Effector CD4-positive, alpha-beta T cell (primary cell): ENCODE measurements at regions not wholly inside any gene's neighbourhood (a gene's known extent, or its start where the extent isn't known, plus 50 kb on each side); places are given as distances from the start of the nearest gene placed in this dataset.

Experiments
- DNase-seq: peaks from one replicate; pipeline ENCODE4 v3.0.0-alpha.2; 2020

- no peak for DNase-seq
Observed at GRCh38 chr13:74707291-74707690, 573.1 kb upstream of the KLF12 start.

GRCh38 chr13:74706801-74707200 lies 572.6 kb upstream of the KLF12 start:
- no peak for DNase-seq

GRCh38 chr13:74705438-74705837 lies 571.2 kb upstream of the KLF12 start:
- DNase-seq: no peak

DNA sequence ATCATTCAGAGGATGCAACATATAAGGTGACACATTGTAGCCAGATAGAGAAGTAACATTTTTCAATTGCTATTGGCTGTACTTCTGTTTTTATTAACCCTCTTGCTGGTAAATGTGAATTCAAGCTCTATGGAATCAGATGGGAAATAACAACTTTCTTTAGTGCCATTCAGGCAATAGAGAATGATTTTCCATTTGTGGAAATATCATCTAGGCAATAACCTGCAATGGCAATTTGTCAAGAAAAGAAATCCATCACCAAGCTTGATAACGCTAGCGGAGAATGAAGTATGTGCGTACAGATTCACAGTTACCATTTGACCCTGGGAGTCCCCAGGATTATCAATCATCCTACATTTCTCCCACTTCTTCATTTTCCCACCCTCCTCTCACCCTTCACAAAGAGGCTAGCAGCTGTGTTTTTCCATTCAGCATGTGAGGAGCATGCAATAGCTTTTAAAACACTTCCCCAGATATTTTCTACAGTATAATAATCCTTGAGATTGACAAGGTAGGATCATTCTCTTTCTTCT lies 569.7 kb upstream of the KLF12 start:
- DNase-seq: no peak

- DNase-seq: no peak
Observed at GRCh38 chr13:74696148-74696922, 562.1 kb upstream of the KLF12 start.

GRCh38 chr13:74695021-74695800 lies 561.0 kb upstream of the KLF12 start:
- DNase-seq: no peak

DNA sequence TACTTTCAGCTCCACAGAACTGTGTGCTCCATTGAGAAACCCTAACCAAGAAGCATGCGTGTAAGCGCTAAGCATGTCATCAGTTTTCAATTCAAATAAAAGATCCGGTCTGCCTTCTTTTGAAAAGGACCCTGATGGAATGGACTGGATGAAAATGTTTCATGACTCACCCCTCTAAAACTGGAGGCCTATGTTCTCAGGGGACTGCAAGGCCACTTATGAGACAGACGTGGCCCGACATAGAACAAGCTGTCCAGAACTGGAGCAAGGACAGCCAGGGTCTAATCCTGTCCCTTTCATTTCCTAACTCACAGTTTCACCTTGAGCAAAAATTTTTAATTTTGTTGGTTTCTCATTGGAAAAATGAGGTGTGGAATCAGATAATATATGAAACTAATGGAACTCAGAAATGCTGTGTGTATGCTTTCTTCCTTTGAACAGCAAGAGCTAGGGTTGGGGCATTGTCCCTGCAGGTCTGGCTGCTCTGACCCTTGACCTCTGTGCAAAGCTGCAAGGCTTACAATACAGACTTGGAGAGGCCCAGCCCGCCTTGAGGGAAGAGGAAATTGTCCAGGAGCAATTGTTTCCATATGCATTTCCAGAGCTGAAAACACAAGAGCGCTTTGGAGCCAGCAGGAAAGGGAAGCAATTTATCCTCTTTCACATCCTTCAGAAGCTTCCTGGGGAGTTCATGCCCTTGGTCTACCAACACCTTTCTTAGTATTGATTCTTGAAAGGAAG lies 553.4 kb upstream of the KLF12 start:
- DNase-seq: no peak

DNA sequence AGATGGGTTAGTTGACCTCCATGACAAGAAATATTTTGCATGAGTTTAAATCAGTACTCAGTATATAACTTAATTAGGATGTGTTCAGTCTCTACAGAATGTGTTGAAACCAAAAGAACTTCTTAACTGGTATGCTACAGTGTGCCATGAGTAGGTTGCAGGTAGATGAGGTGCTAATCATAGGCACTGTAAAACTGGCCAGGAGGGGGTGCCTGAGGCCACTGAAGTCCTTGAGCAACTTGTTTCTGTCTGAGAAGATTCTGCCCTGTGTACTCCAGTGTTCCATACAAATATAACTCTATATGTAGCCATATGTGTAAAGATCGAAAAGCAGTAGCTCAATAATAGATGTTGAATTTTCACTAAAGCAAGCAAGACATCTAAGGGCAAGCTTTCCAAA lies 549.2 kb upstream of the KLF12 start:
- DNase-seq: no peak

- no peak for DNase-seq
Observed at GRCh38 chr13:74682746-74683145, 548.5 kb upstream of the KLF12 start.

DNA sequence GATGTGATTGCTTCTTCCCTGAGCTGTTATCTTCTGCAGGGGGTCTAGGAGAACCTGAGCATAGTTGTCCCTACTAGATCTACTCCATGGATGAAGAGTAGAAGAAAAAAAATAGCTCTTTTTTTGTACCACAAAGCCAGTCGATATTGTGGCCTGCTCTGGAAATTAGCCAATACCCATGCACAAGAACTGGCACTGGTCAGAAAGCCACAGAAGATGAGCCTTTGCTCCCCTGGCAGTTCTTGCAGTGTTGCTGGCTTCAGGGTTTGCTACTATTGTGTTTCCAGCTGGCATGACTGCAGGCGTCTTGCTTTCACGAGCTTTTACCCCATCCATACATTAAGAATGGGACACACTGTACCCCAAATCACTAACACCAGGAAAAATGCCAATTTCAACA lies 547.7 kb upstream of the KLF12 start:
- no peak for DNase-seq

GRCh38 chr13:74678308-74678965 lies 544.2 kb upstream of the KLF12 start:
- no peak for DNase-seq

- DNase-seq: no peak
Observed at GRCh38 chr13:74675972-74676371, 541.8 kb upstream of the KLF12 start.

- no peak for DNase-seq
Observed at GRCh38 chr13:74675182-74675581, 541.0 kb upstream of the KLF12 start.

DNA sequence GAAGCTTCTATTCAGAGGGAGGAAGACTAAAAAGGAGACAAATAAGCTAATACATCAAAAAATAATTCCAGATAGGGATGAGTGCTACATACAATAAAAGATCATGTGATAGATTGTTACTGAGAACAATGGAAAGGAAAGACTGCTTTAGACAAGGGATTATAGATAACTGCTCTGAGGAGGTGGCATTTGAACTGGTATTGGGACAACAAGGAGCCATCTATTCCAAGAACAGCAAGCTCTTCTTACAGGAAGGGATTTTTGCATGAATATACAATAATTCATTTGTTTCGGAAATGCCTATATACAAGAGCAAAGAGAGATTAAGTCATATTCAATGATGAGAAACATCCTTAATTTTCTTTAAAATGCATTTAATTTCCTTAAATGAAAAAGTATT lies 540.5 kb upstream of the KLF12 start:
- no peak for DNase-seq

- DNase-seq: no peak
Observed at GRCh38 chr13:74669149-74669548, 534.9 kb upstream of the KLF12 start.

DNA sequence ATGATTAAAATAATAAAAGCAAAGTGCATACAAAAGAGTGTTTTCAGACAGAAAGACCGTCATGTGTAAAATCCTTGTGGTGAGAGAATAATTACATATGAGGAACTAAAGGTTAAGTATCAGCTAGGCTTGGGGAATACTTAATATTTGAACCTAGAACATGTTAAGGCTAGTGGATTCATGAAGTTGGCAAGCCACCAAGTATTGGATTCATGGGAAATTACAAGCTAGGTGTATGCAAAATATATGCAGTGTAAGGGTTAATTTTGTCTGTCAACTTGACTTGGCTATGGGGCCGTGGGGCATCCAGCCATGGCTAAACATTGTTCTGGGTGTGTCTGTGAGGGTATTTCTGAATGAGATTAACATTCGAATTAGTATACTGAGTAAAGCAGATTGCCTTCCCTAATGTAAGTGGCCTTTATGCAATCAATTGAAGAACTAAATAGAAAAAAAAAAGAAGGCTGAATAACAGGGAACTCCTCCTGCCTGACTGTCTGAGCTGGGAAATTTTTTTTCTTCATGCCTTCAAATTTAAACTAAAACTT lies 533.5 kb upstream of the KLF12 start:
- no peak for DNase-seq

DNA sequence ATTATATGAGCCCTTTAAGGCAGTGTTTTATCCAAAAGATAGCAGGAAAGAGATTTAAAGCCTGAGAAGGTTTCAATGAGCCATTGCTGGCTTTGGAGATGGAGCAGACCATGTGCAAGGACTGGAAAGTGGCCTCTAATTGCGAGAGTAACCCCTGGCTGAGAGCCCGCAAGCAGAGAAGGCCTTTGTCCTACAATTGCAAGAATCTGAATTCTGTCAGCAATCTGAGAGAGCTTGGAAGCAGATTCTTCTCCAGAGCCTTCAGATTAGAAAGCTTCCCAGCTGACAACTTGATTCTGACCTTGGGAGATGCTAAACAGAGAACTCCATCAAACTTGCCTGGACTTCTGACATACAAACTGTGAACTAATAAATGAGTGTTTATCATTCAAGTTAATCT lies 528.7 kb upstream of the KLF12 start:
- no peak for DNase-seq

DNA sequence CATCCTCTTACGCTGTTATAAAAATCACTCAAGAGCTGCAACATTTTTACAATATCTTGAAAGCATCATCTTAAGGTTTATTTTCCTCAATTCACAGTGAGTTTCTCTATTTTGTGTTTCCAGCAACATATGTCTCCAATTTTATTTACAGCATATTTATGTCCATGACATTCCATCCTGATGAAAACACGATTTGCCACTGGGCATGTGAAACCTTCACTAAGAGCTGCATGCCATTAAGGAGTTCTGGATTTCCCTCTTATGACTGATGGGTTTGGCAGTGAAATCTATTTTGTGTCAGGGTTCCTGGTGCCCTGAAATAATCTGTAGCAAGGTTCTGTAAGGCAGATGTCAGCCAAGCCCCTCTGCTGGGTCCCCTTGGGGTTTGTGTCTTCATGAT lies 527.6 kb upstream of the KLF12 start:
- no peak for DNase-seq

- DNase-seq: no peak
Observed at GRCh38 chr13:74657765-74658164, 523.6 kb upstream of the KLF12 start.

DNA sequence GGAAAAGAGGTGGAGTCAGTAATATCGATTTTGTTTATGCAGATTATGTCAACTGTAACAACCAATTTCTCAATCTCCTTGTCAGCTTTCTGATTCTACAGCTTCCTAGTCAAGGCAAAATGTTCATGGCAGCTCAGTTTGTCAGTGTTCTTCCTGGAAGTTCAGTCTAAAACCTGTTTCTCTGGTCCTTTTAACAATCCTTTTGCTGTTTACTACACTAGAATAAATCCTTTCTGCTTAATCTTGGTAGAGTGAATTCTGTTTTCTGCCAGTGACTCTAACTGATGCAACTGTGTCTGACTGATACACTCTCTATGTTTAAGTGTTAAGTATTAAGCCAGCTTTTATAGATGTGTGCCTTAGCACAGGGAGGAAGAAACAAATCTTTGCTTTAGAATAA lies 516.9 kb upstream of the KLF12 start:
- no peak for DNase-seq

- DNase-seq: no peak
Observed at GRCh38 chr13:74647991-74648390, 513.8 kb upstream of the KLF12 start.

DNA sequence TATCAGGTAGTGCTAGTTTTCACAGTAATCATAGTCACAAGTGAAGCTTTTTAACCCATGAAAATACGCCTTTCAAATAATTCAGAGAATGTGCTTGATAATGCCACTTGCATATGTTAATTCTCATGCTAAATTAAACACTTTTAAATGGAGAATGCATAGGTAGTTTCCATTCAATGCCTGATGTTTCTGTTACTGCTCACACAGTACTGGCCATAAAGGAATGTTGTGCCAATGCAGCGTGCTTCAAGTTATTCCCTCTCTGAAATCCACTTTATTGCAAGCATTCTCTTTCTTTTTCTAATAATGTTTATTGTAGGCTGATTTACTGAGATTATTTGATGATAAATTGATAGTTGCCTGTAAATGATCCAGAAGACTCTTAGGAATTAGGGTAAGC lies 513.0 kb upstream of the KLF12 start:
- DNase-seq: no peak

DNA sequence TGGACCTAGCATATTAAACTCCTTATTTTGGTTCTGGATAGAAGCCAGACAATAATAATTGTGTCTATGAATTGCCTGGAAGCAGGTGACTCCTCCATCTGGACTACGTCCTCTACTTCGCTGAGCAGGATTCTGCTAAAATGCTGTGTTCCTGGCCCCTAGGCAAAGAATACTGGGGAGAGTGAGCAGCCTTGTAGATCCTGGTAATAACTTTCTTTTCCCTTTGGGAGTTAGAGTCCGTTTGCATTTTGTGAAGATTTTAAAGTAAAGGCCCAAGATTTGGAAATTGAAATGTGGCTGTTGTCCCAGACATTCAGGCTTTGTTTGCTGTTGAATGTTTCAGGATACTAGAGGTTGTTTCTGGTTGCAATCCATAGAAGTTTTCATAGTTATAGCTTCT lies 511.9 kb upstream of the KLF12 start:
- no peak for DNase-seq
